Heart right ventricle (tissue), 16 donors: ENCODE measurements at regions not wholly inside any gene's neighbourhood (a gene's known extent, or its start where the extent isn't known, plus 50 kb on each side); places are given as distances from the start of the nearest gene placed in this dataset.

ENCODE experiments used
- ATAC-seq, 8 donors: fragments of 200-7000 bp; cut with Tn5 transposase; one replicate each; pipeline ENCODE4 v1.9.1; 2020; ENCODE audit warnings: mild to moderate bottlenecking in 8 of 8, moderate library complexity in 8 of 8, moderate number of reproducible peaks in 1 of 8
- DNase-seq, 2 donors: peaks; one replicate each; pipeline ENCODE4 v3.0.0-alpha.2; 2020
- H3K27ac ChIP-seq, 10 donors: fragments of 200-600 bp; sonication (generic) in 2 of 10; one replicate each; pipeline versions ENCODE4 v1.5.0 to v1.8.0; 2020 to 2022; ENCODE audit warnings: mild to moderate bottlenecking in 3 of 10
- H3K27me3 ChIP-seq, 7 donors: fragments of 200-600 bp; one replicate each; pipeline ENCODE4 v1.8.0; 2021 to 2022; ENCODE audit warnings: mild to moderate bottlenecking in 2 of 7
- H3K36me3 ChIP-seq, 9 donors: fragments of 200-600 bp; sonication (generic) in 1 of 9; one replicate each; pipeline versions ENCODE4 v1.5.0 to v1.8.0; 2020 to 2022; ENCODE audit warnings: mild to moderate bottlenecking in 2 of 9
- H3K4me1 ChIP-seq, 9 donors: fragments of 200-600 bp; sonication (generic) in 1 of 9; one replicate each; pipeline versions ENCODE4 v1.5.0 to v1.8.0; 2020 to 2022; ENCODE audit warnings: mild to moderate bottlenecking in 4 of 9
- H3K4me3 ChIP-seq, 10 donors: fragments of 200-600 bp; sonication (generic) in 2 of 10; one replicate each; pipeline versions ENCODE4 v1.5.0 to v1.8.0; 2020 to 2022; ENCODE audit warnings: mild to moderate bottlenecking in 7 of 10, moderate library complexity in 2 of 10
- H3K9me3 ChIP-seq, 11 donors: fragments of 200-600 bp in 10 of 11; sonication (generic) in 2 of 11; one replicate each; pipeline versions ENCODE4 v1.5.0 to v1.8.0; 2013 to 2022; ENCODE audit warnings: mild to moderate bottlenecking in 2 of 11, control low read depth in 1 of 11, moderate library complexity in 1 of 11
- CTCF ChIP-seq, 9 donors: fragments of 200-600 bp; sonication (generic) in 2 of 9; IDR thresholded peaks; one replicate each; pipeline versions ENCODE4 v1.5.0 to v1.8.0; 2021 to 2022; ENCODE audit warnings: antibody characterized with exemption in 9 of 9, mild to moderate bottlenecking in 5 of 9, moderate library complexity in 1 of 9
- WGBS, 2 donors: extraction: QIAGEN DNeasy Blood & Tissue Kit; methylation state at CpG; one replicate each; pipeline ENCODE4 v1.1.7; 2013; ENCODE audit warnings: inconsistent platforms in 1 of 2; 5-methylcytosine and 5-hydroxymethylcytosine counted together
- intact Hi-C, 10 donors: fragments of 100-400 bp; cut with DNase I; formaldehyde crosslinking; loops; one replicate each; pipeline versions ENCODE4 v1.11.1 to v1.14.2; 2022
- donor health status: Arrhythmogenic right ventricular cardiomyopathy.
- donor health status: ischemic (EF 13 %, LVEDD 7.1; RV severe dilation, severe dysfunction).
- donor health status: healthy with polysubstance abuse.
- donor health status: DM: no; HTN: yes; CAD: no.
- donor health status: DM: no; HTN: no; CAD: no.
- donor health status: ischemic (EF 25% LVEDD 6.9; RV normal size, moderate dysfunction).
- donor health status: ischemic (EF 25% LVEDD 5.7; RV mildly dilated, moderate dysfunction).
- donor health status: healthy.
- donor health status: DM: yes; HTN: yes; CAD: no.
- donor health status: Ischemic cardiomyopathy.
- donor health status: ischemic (EF 35%, LVEDD 5.7; RV mildly dilated, moderate dysfunction).
- donor health status: nonischemic (EF 11% LVEDD 7.7; RV severe dilation, severe dysfunction).
- donor health status: DM: yes; HTN: yes; CAD: no.
- donor health status: PGD.
- donor health status: ischemic (EF 29% LVEDD 5.4; RV normal size, mild dysfunction).
- donor health status: nonischemic (EF 23%, LVEDD 6.1; RV moderate dilation, normal function).

DNA sequence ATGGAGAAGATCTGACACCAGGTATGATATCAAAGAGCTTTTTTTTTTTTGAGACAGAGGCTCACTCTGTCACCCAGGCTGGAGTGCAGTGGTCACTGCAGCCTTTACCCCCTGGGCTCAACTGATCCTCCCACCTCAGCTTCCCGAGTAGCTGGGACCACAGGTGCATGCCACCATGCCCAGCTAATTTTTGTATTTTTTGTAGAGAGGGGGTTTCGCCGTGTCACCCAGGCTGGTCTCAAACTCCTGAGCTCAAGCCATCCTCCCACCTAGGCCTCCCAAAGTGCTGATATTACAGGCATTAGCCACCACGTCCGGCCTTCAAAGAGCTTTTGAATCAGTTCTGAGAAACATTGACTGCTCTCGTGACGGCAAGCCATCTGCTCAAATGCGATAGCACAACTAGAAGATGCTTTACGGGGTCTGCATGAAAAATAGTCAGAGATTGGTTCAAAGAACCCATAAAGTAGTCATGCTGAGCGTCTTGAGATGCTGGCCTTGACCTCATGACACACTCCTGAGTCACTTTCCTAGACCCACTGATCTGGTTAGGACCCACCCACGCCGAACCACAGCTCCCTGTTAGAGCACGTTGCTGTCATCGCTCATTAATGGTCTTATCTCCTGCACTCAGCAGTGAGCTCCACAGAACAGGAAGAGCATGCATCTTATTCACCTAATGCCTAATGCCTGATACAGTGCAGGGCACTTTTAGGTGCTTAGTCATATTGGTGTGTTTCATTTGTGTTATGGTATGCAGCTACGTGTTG lies 57.0 kb upstream of the NR2F2 start:
- WGBS, 2 donors, result 72 to 78% methylated on average over 15 of the region's 15 CpGs
- Histone ChIP-seq H3K27me3 (no peaks in the 10 kb centered on the region), H3K4me1 (no peaks in the 10 kb centered on the region), H3K4me3 (no peak overlapping the region), H3K36me3 (peaks cover 0 to 55% (median 0%) of the 10 kb centered on the region in 9 donors), H3K27ac (no peak overlapping the region), H3K9me3 (no peaks in the 10 kb centered on the region)
- DNase-seq (no peak), ATAC-seq (peak in 1 of 8 donors; percentile 25)
- intact Hi-C loops, result no loop called here
- TF ChIP-seq CTCF (IDR thresholded peaks at IDR 0.05), result no peak

DNA sequence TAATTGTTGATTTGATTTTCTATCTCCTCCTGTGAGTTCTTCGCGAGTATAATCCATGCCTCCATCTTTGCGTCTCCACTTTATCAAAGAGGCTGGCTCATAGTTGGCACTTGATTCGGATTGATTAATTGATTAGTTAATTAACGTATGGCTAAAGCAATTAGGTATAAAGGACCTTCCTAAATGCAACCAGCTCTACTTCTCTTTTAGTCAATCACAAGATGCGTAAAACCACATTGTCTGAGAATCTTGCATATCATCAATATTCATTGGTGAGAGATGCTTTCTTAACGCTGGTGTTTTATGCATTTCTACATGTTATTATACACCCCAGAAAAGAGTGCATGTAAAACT lies 56.4 kb upstream of the NR2F2 start:
- ATAC-seq (no peak), DNase-seq (no peak)
- intact Hi-C loops, result no loop called here
- no peaks in the 10 kb centered on the region for H3K9me3 ChIP-seq
- H3K36me3 ChIP-seq, result peaks cover 0 to 50% (median 0%) of the 10 kb centered on the region in 9 donors
- TF ChIP-seq CTCF (IDR thresholded peaks at IDR 0.05), result no peak
- no peak overlapping the region for H3K27ac ChIP-seq
- WGBS, 2 donors, result 63 to 71% methylated on average over 7 of the region's 7 CpGs
- no peaks in the 10 kb centered on the region for H3K27me3 ChIP-seq
- no peak overlapping the region for H3K4me3 ChIP-seq
- no peaks in the 10 kb centered on the region for H3K4me1 ChIP-seq

- no peak overlapping the region for H3K27ac ChIP-seq
- TF ChIP-seq CTCF (IDR thresholded peaks at IDR 0.05), result no peak
- intact Hi-C loops, result no loop called here
- H3K9me3 ChIP-seq, result no peaks in the 10 kb centered on the region
- peaks cover 0 to 47% (median 0%) of the 10 kb centered on the region in 9 donors for H3K36me3 ChIP-seq
- DNase-seq (no peak), ATAC-seq (no peak)
- 89% methylated on average over 2 of the region's 2 CpGs for whole genome bisulfite sequencing, 2 donors
- H3K27me3 ChIP-seq, result no peaks in the 10 kb centered on the region
- no peaks in the 10 kb centered on the region for H3K4me1 ChIP-seq
- H3K4me3 ChIP-seq, result no peak overlapping the region
Measured at GRCh38 chr15:96274698-96275097, 55.8 kb upstream of the NR2F2 start.

DNA sequence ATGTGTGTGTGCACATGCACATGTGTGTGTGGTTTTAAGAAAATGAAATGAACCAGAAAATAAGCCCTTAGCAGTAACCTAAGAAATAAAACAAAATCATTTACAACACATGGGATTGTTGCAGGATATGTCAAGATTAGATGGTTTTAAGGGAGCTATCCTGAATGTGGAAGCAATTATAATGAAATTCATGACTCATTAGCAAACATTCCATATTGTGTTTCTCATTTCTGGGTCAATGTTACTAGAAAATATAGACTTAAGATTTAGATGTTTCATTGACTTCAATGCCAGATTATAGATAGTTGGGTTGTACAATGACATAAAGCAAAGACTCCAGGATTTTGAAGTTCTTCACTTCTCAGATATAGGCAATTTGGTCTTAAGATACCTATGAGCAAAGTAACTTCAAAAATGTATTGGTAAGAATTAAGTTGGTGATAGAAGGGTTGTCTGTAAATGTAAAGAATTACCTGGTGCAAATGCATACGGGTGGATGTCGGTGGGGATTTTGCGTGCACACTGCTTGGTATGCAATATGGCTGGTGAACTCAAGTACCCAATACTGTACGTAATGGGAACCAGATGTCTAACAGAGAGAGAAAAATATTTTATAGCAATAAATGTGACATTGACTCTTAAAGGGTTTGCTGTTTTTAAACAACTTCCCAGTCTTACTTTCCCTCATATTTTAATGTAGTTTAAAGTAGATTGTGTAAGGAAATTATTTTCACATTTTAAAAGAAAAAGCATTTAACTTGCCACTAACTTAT lies 53.9 kb upstream of the NR2F2 start:
- H3K9me3 ChIP-seq, result peaks cover 0 to 6% (median 0%) of the 10 kb centered on the region in 11 donors
- H3K4me1 ChIP-seq, result no peaks in the 10 kb centered on the region
- intact Hi-C loops, result no loop called here
- H3K36me3 ChIP-seq, result peaks cover 0 to 37% (median 0%) of the 10 kb centered on the region in 9 donors
- H3K27ac ChIP-seq, result no peak overlapping the region
- no peak for TF ChIP-seq CTCF (IDR thresholded peaks at IDR 0.05)
- H3K27me3 ChIP-seq, result no peaks in the 10 kb centered on the region
- no peak for DNase-seq
- no peak overlapping the region for H3K4me3 ChIP-seq
- ATAC-seq, result no peak
- WGBS, 2 donors, result 90 to 96% methylated on average over 4 of the region's 4 CpGs
